GM18507 (cell line): ENCODE measurements at regions not wholly inside any gene's neighbourhood (a gene's known extent, or its start where the extent isn't known, plus 50 kb on each side); places are given as distances from the start of the nearest gene placed in this dataset.
"Not testable (repeated sequence)": the region's sequence is repeated elsewhere in the genome, so short reads cannot be mapped to it uniquely, and the experiment has no call there.

Source experiments
- DNase-seq: peaks from one replicate; pipeline ENCODE4 v3.0.0; 2011; ENCODE audit warnings: low read depth; ENCODE audit not compliant: insufficient read length; ENCODE audit errors: extremely low spot score
- FAIRE-seq: peaks from 2 replicates; lab custom pipeline; 2011; peaks lifted over from hg19 to GRCh38; lab: Jason Lieb, UNC

DNA sequence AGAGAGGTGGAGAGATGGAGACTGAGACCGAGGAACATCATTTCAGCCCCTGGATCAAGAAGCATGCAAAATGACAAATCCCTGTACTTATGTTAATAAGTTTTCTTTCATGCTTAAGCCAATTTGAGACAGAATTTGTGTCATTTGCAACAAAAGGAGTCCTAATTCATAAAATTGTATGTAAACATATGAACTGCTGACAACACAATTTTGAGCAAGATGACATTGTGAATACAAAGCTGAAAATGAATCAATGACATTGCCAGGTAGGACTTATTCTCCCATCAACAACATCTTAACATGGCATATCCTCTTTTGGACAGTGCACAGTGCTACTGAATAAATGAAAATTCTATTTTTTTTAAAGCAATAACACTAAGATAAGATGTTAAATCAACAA, 264.0 kb downstream of the WDR11 start:
- DNase-seq (no peak), FAIRE-seq (no peak)

GRCh38 chr10:121121462-121121861, 270.3 kb downstream of the WDR11 start:
- FAIRE-seq = no peak

DNA sequence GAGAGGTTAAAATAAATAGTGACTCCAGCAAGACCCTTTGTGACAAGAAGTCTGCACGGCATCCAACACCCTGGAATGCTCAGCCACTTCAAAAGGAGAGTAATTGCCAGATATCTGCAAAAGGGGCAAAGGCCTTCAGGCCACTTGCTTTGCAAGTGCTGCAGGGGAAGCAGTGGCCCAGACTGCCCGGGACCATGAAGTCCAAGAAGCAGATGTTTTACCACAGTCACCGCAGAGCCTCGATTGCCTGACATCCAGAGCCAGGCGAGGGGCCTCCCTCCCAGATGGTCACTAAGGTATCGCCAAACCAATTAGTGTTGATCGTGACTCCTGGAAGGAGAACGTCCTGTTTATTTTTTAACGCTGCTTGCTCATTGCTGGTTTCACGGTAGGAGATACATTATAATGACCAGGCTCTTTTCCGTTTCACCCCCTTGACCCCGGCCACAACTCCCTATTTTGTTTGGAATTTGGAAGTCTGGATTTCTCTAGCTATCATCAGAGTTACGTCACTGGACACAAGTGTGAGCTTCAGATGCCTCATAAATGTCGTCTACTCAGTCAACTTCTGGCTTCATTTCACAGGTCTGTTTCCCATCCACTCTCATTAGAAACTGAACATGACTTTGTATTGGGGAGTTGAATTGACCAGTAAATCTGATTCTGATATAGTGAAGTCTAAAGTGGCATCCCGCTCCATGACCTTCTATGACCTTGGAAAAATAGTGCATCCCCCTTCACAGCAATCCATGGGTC, 276.2 kb downstream of the WDR11 start:
- DNase-seq (no peak), FAIRE-seq (no peak)

More at GRCh38 chr10:121121462-121121861, 270.3 kb downstream of the WDR11 start:
- DNase-seq = no peak

- FAIRE-seq = no peak
- DNase-seq = no peak
These were observed 277.0 kb downstream of the WDR11 start for GRCh38 chr10:121128164-121128563.

- FAIRE-seq (no peak), DNase-seq (no peak)
These were observed 278.1 kb downstream of the WDR11 start for GRCh38 chr10:121129266-121129665.

DNA sequence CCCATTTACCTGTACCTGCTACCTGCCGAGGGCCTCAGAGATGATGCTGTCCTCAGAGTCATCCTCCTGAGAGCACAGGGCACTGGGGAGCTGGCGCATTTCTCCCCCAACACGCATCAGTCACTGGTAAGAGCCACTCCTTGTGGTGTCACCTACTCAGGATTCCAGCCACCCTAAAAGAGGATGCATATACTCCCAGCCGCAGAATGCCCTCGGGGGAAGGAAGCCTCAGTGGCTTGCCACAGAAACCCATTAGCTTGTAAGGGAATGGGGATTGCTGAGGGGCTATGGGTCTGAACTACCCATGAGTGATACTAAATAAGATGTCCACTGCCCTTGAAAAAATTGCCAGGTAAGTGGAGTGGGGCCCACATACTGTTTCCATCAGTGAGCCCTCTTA, 279.2 kb downstream of the WDR11 start:
- FAIRE-seq (no peak), DNase-seq (no peak)

DNA sequence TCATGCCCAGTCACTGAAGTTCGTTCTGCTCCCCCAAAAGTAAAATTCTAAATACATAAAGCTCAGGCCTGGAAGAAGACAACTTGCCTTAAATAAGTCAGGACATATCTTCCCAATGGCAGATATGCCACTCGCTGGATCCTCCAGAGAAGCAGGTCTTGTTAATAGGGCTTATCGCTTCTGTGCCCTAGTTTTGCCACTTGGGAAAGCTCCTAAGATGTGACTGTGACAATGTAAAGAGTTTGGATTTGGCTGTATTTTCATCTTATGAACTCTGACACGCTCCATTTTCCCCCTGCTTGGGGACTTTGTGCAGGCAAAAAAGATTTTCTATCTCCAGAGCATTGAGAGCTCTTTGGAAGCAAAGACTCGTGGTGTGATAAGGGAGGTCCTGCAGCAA, 279.9 kb downstream of the WDR11 start:
- FAIRE-seq = no peak
- no peak for DNase-seq

DNA sequence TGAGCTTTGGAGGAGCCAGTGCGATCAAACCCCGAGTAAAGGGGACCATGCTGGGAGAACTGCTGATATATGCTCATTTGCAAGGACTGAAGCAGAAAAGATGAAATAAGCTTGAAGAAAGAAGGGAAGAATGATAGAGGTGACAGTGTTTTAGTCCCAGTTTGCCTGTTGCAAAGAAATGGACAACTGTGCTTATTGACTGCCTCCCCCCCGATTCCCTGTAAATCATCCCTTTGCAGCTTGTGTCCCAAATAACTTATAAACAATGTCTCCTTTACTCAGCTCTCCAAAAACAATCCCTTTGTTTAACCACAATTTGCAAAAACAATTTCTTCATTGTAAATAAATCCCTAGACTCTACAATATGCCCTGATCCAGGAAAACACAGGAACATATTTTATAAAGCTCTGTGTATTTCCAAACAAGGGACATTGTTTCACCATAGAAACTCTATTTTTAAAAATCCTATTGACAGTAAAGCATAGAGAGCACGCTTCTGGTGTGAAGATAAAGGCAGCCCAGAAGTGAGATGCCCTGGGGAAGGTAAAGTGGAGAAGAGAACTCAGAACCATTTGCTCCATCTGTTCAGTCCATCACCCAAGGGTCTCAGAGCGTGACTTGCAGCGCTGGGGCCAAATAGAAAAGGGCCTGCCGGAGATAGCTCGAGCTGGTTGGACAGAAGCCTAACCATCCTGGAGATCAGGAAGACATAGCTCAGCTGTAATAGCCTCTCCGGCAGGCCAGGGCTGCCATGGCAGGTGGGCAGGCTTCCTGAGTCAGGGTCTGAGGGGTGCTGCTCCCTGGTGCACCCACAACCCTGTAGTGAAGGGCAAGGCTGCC, 280.5 kb downstream of the WDR11 start:
- FAIRE-seq = no peak
- DNase-seq = no peak

DNA sequence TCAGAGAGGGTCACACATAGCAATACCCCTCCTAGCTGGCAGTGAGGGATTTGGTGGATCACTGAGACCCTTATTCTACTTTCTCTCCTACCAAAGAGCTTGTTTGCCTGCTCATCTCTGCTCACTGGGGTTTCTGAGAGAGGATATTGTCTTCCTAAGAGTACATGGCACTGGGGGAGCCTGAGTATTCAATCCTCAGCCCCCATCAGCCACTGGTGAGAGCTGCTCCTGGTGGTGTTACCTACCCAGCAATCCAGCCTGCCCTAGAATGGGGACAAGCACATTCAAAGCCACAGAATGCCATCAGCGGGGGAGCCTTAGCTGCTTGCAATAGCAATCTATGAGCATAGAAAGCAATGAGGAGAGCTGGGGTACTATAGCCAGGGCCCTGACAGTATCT, 281.1 kb downstream of the WDR11 start:
- no peak for FAIRE-seq
- DNase-seq = no peak

DNA sequence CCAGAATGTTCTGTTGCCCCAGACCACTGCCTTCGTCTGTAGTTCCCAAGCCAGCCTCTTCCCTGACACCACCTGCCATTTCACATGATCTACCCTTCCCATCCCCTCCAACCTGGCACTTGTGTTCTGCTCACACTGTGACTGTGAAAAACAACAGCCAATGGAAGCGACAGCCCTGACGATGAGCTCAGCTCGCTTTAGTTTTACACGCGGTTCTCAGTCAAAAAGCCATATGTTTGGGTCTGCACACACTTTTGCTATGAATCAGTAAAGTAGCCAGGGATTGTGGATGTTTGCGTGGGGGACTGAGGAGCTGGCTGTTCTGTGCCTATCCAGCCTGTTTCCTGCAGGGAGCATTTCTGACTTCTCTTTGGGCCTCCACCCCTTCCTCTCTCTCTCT, 282.7 kb downstream of the WDR11 start:
- DNase-seq = no peak
- no peak for FAIRE-seq

DNA sequence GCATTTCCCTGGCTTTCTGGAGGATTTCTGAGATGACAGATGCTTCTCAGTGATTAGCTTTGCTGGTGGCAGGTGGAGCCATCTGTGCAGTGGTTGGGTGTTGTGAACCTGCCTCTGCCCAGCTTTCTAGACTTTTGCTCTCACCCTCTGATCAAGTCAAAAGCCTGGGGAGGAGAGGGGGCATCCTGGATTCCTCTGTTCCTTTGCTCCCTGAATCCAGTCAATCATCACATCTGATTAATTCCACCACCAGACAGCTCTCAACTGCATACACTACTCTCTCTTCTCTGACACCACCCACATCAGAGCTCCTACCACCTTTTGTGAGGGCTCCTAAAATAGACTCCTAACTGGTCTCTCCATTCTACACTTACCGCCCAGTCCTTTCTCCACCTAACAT, 283.5 kb downstream of the WDR11 start:
- FAIRE-seq (no peak), DNase-seq (no peak)

GRCh38 chr10:121135512-121135911, 284.4 kb downstream of the WDR11 start:
- FAIRE-seq = no peak
- DNase-seq = no peak

GRCh38 chr10:121137533-121137932, 286.4 kb downstream of the WDR11 start:
- FAIRE-seq = no peak
- no peak for DNase-seq

GRCh38 chr10:121138112-121138860, 287.1 kb downstream of the WDR11 start:
- DNase-seq (no peak), FAIRE-seq (no peak)

DNA sequence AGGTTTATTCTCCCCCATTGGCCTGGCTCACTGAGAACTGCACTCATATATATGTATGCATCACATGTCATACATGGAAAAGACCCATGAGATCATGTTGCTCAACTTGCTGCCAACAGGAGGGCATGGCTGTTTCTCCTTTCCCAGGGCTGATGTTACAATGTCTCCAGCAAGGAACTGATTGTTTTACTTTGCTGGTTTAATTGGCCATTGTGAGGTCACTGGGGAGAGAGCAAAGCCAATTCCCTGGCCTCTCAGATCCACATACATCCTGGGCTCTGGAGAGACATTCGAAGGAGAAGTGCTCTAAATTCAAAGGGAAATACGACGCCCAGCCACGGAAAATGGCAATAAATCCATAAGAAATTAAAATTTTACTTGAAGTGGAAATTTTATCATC, 287.8 kb downstream of the WDR11 start:
- DNase-seq (no peak), FAIRE-seq (no peak)

DNA sequence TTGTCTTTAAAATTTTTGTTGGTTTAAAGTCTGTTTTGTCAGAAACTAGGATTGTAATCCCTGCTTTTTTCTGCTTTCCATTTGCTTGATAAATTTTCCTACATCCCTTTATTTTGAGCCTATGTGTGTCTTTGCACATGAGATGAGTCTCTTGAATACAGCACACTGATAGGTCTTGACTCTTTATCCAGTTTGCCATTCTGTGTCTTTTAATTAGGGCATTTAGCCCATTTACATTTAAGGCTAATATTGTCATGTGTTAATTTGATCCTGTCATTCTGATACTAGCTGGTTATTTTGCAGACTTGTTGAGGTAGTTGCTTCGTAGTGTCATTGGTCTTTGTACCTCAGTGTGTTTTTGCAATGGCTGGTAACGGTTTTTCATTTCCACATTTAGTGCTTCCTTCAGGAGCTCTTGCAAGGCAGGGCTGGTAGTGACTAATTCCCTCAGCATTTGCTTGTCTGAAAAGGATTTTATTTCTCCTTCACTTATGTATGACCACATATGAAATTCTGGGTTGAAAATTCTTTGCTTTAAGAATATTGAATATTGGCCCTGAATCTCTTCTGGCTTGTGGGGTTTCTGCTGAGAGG, 294.7 kb downstream of the WDR11 start:
- DNase-seq, FAIRE-seq: not testable (repeated sequence)

DNA sequence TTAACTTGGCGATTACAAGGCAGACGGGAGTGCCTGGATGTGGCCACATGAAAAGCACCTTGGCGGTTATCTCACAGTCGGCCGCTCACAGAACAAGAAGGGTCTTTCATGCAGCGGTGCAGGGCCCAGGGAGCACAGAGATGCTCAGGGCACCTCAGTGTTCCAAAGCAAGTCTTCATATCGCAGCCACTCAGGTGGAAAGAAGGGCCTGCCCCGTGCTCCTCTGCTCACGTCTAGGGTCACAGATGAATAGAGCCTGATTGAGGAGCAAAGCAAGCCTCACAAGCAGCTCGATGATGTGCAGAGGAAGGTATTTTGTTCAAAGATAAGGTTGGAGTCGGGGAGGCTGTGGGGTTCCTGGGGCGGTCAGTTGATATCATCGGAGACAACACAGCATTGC, 297.8 kb downstream of the WDR11 start:
- FAIRE-seq (no peak), DNase-seq (no peak)

DNA sequence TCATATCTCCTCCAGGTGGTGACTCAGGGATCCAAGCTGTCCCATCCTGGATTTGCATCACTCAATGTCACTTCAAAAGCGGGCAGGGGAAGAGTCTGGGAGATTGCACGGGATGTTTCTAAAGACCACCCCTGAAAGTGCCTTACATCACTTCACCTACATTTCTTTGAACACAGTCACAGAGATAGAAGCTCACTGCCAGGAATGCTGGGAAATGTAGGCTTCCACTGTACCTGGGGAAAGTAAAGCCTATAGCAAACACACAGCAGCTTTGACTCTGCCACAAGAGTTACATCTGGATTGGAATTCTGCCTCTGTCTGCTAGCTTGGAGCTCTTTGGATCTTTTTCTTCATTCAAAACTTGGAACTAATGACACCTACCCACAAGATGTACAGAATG, 300.9 kb downstream of the WDR11 start:
- DNase-seq = no peak
- no peak for FAIRE-seq

DNA sequence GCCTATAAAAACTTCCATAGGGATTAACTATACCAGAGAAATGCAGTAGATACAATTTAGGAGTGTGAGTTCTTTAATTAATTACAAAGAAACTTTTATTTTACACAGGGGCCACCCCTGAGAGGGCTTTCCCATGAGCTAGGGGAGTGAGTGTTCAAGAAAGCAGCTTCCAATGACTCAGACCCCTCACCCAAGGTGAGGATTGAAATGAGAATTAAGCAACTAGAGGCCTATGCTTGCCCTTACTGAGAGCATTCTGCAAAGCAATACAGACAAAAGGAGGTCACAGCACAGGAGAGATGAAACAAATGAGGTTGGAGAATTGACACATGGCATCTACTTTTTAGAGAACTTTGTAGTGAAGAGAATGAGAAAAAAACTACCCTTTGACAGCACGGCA, 301.8 kb downstream of the WDR11 start:
- FAIRE-seq (no peak), DNase-seq (no peak)

DNA sequence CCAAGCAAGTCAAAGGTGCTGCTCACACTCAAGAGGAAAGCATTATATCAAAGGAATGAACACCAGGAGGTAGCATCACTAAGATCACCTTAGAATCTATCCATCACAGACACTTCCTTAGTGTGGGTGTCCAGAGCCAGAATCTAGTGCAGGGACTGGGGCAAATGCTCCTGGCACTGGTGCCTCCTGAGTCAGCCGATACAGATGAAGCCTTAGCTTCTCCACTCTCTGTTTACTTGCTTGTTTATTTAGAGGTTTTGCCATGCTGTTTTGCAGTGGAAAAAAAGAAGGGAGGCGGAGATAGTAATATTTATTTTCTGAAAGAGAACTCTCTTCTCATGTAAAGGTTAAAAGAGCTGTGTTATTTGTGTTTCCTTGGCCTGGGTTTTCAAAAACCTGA, 303.1 kb downstream of the WDR11 start:
- no peak for DNase-seq
- no peak for FAIRE-seq
